Endothelial cell of umbilical vein (primary cell): ENCODE measurements at regions not wholly inside any gene's neighbourhood (a gene's known extent, or its start where the extent isn't known, plus 50 kb on each side); places are given as distances from the start of the nearest gene placed in this dataset.

Source experiments
- EZH2 ChIP-seq: IDR thresholded peaks from 2 replicates; pipeline ENCODE4 v1.6.1; 2012; ENCODE audit warnings: borderline replicate concordance, low read depth, mild to moderate bottlenecking, moderate library complexity, low read length, inconsistent platforms; ENCODE audit not compliant: severe bottlenecking
- POLR2AphosphoS5 ChIP-seq: IDR thresholded peaks from 2 replicates; pipeline ENCODE4 v1.6.1; 2012; ENCODE audit warnings: low read depth, mild to moderate bottlenecking, control low read depth, low read length, moderate library complexity; ENCODE audit not compliant: insufficient read depth

DNA sequence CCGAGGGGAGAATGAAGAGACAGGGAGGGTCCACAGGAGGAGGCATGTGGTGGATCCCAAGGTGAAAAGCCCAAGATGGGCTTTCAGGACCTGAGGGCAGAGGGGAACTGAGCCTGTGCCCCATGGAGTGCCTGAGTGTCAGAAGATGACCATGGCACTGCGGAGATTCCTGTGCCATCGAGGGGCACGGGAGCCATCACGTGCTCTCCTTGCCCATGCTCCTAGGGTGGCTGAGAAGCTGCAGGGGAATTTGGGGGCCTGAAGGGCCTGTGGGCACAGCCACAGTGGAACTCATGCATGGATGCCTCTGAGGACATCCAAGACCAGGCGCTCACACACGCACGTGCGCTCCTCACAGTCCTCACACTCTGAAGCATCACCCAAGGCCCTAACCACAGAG is 56.1 kb upstream of the GLI2 start:
- TF ChIP-seq POLR2AphosphoS5 (no peak), EZH2 (no peak)
